ENCODE measurements at regions not wholly inside any gene's neighbourhood (a gene's known extent, or its start where the extent isn't known, plus 50 kb on each side); places are given as distances from the start of the nearest gene placed in this dataset.

DNA sequence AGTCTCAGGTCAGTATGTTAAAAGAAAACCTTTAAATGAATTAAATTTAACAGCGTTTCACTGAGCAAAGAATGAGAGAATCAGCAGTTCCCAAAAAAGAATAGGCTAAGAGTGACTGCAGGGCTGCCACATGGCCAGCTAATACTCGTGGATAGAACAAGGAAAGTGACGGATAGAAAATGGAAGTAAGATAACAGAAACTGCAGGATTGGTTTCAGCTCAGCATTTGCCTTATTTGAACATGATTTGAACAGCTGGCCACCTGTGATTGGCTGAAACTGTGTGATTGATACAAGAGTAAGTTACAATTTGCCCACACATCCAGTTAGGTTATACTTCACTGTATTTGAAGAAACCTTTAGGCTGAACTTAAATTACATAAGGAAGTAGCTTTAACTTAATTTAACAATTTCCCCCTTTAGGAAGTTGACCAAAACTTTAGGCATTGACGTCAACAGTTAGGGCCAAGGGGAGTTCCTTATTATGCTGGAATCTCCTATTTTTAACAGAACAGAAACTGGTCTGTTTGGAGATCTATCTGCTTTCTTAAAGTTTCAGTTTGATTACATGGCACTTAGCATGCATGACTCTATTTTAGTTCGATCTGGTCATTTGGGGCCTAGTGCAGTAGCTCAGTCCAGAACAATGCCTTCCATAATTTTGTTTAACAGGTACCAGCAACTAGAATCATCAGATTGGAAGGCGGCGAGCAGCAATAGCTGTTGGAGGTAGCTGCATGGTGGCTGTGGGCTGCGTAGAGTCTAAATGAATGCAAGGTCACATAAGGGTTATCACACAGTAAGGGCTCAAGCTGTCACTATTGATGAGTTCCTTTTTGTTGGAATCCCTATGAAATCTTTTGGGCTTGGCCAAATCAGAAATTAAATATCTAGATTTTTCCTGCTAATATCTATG, 143.4 kb downstream of the TRIM43 start:
- TF ChIP-seq POLR2A (IDR thresholded peaks at IDR 0.05; ENCODE audit: borderline replicate concordance, extremely low read depth, insufficient read depth, insufficient read length) (no peak), POLR2AphosphoS5 (IDR thresholded peaks at IDR 0.05; ENCODE audit: low read depth, low read length) (no peak), RAD21 (IDR thresholded peaks at IDR 0.05; ENCODE audit: low read depth) (no peak), CEBPB (IDR thresholded peaks at IDR 0.05; ENCODE audit: low read depth) (no peak), SIN3A (IDR thresholded peaks at IDR 0.05; ENCODE audit: low read depth) (no peak), JUND (IDR thresholded peaks at IDR 0.05) (no peak), EZH2 (IDR thresholded peaks at IDR 0.05) (no peak), EZH2phosphoT487 (IDR thresholded peaks at IDR 0.05; ENCODE audit: borderline replicate concordance) (no peak)
- TF ChIP-seq, protein P1, sequence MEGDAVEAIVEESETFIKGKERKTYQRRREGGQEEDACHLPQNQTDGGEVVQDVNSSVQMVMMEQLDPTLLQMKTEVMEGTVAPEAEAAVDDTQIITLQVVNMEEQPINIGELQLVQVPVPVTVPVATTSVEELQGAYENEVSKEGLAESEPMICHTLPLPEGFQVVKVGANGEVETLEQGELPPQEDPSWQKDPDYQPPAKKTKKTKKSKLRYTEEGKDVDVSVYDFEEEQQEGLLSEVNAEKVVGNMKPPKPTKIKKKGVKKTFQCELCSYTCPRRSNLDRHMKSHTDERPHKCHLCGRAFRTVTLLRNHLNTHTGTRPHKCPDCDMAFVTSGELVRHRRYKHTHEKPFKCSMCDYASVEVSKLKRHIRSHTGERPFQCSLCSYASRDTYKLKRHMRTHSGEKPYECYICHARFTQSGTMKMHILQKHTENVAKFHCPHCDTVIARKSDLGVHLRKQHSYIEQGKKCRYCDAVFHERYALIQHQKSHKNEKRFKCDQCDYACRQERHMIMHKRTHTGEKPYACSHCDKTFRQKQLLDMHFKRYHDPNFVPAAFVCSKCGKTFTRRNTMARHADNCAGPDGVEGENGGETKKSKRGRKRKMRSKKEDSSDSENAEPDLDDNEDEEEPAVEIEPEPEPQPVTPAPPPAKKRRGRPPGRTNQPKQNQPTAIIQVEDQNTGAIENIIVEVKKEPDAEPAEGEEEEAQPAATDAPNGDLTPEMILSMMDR (IDR thresholded peaks at IDR 0.05 in 2 of 3, conservative IDR thresholded peaks at IDR 0.05 in 1 of 3; ENCODE audit: borderline replicate concordance in 1 of 3, insufficient read depth in 1 of 3, low read depth in 2 of 3, low read length in 2 of 3), result no peak
- TF ChIP-seq, protein P2, sequence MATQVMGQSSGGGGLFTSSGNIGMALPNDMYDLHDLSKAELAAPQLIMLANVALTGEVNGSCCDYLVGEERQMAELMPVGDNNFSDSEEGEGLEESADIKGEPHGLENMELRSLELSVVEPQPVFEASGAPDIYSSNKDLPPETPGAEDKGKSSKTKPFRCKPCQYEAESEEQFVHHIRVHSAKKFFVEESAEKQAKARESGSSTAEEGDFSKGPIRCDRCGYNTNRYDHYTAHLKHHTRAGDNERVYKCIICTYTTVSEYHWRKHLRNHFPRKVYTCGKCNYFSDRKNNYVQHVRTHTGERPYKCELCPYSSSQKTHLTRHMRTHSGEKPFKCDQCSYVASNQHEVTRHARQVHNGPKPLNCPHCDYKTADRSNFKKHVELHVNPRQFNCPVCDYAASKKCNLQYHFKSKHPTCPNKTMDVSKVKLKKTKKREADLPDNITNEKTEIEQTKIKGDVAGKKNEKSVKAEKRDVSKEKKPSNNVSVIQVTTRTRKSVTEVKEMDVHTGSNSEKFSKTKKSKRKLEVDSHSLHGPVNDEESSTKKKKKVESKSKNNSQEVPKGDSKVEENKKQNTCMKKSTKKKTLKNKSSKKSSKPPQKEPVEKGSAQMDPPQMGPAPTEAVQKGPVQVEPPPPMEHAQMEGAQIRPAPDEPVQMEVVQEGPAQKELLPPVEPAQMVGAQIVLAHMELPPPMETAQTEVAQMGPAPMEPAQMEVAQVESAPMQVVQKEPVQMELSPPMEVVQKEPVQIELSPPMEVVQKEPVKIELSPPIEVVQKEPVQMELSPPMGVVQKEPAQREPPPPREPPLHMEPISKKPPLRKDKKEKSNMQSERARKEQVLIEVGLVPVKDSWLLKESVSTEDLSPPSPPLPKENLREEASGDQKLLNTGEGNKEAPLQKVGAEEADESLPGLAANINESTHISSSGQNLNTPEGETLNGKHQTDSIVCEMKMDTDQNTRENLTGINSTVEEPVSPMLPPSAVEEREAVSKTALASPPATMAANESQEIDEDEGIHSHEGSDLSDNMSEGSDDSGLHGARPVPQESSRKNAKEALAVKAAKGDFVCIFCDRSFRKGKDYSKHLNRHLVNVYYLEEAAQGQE (IDR thresholded peaks at IDR 0.05; ENCODE audit: low read depth), result no peak

Measured in HCT116 (cell line).